Naive B cell (primary cell): ENCODE measurements at regions not wholly inside any gene's neighbourhood (a gene's known extent, or its start where the extent isn't known, plus 50 kb on each side); places are given as distances from the start of the nearest gene placed in this dataset.
"Not testable (repeated sequence)": the region's sequence is repeated elsewhere in the genome, so short reads cannot be mapped to it uniquely, and the experiment has no call there.

Experiments
- ATAC-seq, 2 donors: fragments of 150-1000 bp; cut with Tn5 transposase; 2 replicates each; pipeline ENCODE4 v1.10.0; 2021; ENCODE audit warnings: low read depth in 2 of 2, mild to moderate bottlenecking in 2 of 2, moderate library complexity in 2 of 2
- DNase-seq: peaks from one replicate; pipeline ENCODE4 v3.0.0; 2022
- H3K27ac Mint-ChIP-seq, 6 donors: one replicate each; pipeline ENCODE4 v1.8.0; 2020 to 2022; ENCODE audit warnings: mild to moderate bottlenecking in 6 of 6, mixed read lengths in 6 of 6, moderate library complexity in 5 of 6, inconsistent platforms in 2 of 6
- H3K27me3 Mint-ChIP-seq, 3 donors: one replicate each; pipeline ENCODE4 v1.8.0; 2021 to 2022; ENCODE audit warnings: mixed read lengths in 3 of 3, mild to moderate bottlenecking in 1 of 3
- H3K36me3 Mint-ChIP-seq, 2 donors: one replicate each; pipeline ENCODE4 v1.8.0; 2020 to 2022; ENCODE audit warnings: mixed read lengths in 2 of 2, inconsistent platforms in 1 of 2, mild to moderate bottlenecking in 1 of 2
- H3K4me1 Mint-ChIP-seq, 3 donors: one replicate each; pipeline ENCODE4 v1.8.0; 2020 to 2022; ENCODE audit warnings: mixed read lengths in 3 of 3, inconsistent platforms in 1 of 3, mild to moderate bottlenecking in 1 of 3, moderate library complexity in 1 of 3
- H3K4me3 Mint-ChIP-seq, 8 donors: one replicate each; pipeline ENCODE4 v1.8.0; 2020 to 2022; ENCODE audit warnings: mild to moderate bottlenecking in 8 of 8, mixed read lengths in 8 of 8, moderate library complexity in 8 of 8, inconsistent platforms in 2 of 8
- H3K9me3 Mint-ChIP-seq, 7 donors: one replicate each; pipeline ENCODE4 v1.8.0; 2020 to 2022; ENCODE audit warnings: mixed read lengths in 7 of 7, mild to moderate bottlenecking in 5 of 7, inconsistent platforms in 2 of 7, moderate library complexity in 1 of 7

DNA sequence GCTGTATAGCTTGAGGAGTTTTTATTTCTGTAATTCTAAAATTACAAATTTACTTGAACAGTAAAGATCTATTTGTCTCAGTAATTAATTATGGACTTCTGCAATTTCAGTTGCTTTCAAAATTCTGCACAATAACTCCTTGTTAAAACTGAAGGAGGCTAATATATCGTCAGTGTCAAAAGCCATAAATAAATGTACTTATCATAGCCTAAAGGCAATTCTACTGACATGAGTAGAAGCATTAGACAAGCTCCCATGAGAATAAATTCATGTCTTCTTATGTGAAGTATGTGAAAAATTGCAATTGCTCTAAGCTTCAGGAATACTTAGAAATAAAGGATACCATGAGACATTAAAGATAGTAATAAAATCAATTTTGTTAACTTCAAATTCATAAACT lies 381.2 kb upstream of the PCDH10 start:
- Mint-ChIP-seq H3K27ac (no peak overlapping the region), H3K36me3 (no peaks in the 10 kb centered on the region), H3K9me3 (peaks cover 0 to 5% (median 0%) of the 10 kb centered on the region in 7 donors), H3K4me1 (no peaks in the 10 kb centered on the region), H3K27me3 (no peaks in the 10 kb centered on the region), H3K4me3 (no peak overlapping the region)
- DNase-seq (no peak), ATAC-seq (no peak)

DNA sequence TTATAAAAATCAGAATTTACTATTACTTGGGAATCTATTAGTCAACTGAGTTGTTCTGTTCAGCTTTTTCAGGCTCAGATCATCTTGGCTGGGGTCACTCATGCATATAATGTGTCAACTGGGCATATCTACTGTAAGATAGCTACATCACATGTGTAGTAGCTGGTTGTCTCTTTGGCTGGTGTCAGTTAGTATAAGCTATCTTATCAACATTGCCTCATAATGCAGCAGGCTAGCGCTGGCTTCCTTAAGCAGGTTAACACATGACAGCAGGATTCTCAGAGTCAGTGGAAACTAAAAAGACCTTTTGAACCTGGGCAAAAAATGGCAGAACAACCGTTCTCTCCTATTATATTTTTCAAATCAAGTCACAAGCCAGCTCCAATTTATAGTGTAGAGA lies 378.3 kb upstream of the PCDH10 start:
- Mint-ChIP-seq H3K27ac (no peak overlapping the region), H3K36me3 (no peaks in the 10 kb centered on the region), H3K9me3 (peaks cover 0 to 4% (median 0%) of the 10 kb centered on the region in 7 donors)

DNA sequence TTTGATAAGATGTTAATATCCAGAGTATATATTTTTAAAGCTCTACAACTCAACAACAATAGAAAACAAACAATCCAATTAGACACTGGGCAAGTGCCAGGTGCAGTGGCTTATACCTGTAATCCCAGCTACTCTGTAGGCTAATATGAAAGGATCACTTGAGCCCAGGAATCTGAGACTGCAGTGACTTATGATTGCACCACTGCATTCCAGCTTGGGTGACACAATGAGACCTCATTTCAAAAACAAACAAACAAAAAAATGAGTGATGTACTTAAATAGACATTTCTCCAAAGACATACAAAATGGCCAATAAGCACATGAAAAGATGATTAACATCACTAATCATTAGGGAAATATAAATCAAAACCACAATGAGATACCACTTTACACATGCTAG lies 356.8 kb upstream of the PCDH10 start:
- H3K27me3 Mint-ChIP-seq = no peaks in the 10 kb centered on the region
- ATAC-seq (no peak), DNase-seq (no peak)
- peaks cover 0 to 4% (median 0%) of the 10 kb centered on the region in 7 donors for H3K9me3 Mint-ChIP-seq
- H3K4me3 Mint-ChIP-seq = no peak overlapping the region
- H3K27ac Mint-ChIP-seq = no peak overlapping the region
- no peaks in the 10 kb centered on the region for H3K36me3 Mint-ChIP-seq
- no peaks in the 10 kb centered on the region for H3K4me1 Mint-ChIP-seq

More for the DNA sequence above, 378.3 kb upstream of the PCDH10 start:
- no peak for DNase-seq
- Mint-ChIP-seq H3K4me3 (no peak overlapping the region), H3K4me1 (no peaks in the 10 kb centered on the region), H3K27me3 (no peaks in the 10 kb centered on the region)
- no peak for ATAC-seq

DNA sequence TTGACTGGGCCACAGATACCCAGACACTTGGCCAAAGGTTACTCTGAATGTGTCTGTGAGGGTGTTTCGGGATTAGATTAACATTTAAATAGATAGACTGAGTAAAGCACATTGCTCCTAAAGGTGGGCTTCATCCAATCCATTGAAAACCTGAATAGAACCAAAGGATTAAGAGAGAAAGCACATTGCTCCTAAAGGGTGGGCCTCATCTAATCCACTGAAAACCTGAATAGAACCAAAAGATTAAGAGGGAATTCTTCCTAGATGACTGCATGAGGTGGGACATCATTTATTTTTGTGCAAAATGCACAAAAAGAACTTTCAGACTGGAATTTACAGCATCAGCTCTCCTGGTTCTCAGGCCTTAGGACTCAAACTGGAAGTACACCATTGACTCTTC lies 351.2 kb upstream of the PCDH10 start:
- DNase-seq (no peak), ATAC-seq (no peak)
- Mint-ChIP-seq H3K4me1 (no peaks in the 10 kb centered on the region), H3K36me3 (no peaks in the 10 kb centered on the region), H3K27ac (no peak overlapping the region), H3K27me3 (no peaks in the 10 kb centered on the region), H3K4me3 (no peak overlapping the region), H3K9me3 (peaks cover 0 to 4% (median 0%) of the 10 kb centered on the region in 7 donors)

DNA sequence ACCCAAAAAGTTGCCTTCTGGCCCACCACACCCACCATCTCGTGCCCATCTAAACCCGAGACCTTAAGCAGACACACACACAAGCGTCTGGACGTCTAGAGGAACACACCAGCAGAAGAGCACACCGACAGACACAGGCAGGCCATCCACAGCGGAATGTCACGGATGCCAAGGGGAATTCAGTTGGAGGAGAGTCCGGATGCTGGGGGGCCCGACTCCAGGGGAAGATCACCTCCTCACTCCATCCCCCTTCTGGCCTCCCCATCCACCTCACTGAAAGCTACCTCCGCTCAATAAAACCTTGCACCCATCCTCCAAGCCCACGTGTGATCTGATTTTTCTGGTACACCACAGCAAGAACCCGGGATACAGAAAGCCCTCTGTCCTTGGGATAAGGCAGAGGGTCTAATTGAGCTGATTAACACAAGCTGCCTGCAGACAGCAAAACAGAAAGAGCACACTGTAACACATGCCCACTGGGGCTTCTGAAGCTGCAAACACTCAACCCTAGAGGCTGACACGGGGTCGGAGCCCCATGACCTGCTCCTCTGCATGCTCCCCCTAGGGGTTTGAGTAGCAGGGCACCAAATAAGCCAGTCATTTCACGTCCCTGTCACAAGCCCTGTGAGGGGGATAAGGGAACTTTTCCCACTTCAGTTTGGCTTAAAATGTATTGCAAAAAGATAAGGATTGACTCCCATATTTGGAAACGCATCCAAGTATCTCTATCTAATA lies 339.6 kb upstream of the PCDH10 start:
- Mint-ChIP-seq H3K27me3 (no peaks in the 10 kb centered on the region), H3K27ac (no peak overlapping the region), H3K4me3 (peak overlapping the region in 1 of 8 donors; percentile 42), H3K36me3 (no peaks in the 10 kb centered on the region), H3K4me1 (no peaks in the 10 kb centered on the region), H3K9me3 (peaks cover 0 to 4% (median 0%) of the 10 kb centered on the region in 7 donors)
- DNase-seq = no peak
- no peak for ATAC-seq

DNA sequence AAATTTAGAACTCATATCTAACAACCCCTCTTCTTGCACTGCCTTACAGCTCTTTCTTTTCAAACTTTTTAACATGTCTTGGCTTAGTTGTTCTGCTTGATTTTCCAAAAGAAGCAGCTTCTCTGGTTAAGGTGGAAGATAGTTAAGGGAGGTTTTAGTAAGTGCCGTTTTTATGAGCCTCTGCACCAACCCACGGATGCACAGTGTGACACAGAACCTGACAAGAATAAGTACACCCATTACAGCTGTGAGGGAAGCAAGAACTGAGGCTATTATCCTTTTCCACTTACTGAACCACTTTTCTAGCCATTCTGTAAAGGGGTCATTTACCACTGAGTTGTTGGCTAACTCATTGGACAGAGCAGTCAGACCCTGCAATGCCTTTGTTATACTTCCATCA lies 336.0 kb upstream of the PCDH10 start:
- DNase-seq, H3K9me3 Mint-ChIP-seq, H3K4me3 Mint-ChIP-seq, H3K27ac Mint-ChIP-seq, H3K36me3 Mint-ChIP-seq, H3K4me1 Mint-ChIP-seq, H3K27me3 Mint-ChIP-seq, ATAC-seq: not testable (repeated sequence)

DNA sequence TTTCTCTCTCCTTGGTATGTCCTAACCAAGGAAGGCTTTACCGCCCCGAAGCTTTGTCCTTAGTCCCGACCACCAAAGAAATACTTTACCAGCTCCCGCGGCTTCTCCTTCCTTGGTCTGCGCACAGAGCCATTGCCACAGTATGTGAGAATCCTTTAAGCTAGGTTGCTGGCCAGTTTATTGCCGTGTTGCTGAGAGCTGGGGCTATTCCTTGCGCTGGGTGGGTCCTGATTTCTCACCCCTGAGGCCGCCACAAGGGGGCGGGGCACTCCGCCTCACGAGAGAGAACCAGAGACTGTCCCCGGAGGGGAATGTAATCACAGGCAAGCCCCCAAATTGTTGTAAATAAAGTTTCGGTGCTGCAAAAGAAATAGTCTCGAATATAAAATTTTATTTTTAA lies 331.0 kb upstream of the PCDH10 start:
- peaks cover 0 to 9% (median 5%) of the 10 kb centered on the region in 7 donors for H3K9me3 Mint-ChIP-seq
- DNase-seq (no peak), ATAC-seq (no peak)
- H3K4me1 Mint-ChIP-seq = no peaks in the 10 kb centered on the region
- H3K4me3 Mint-ChIP-seq = no peak overlapping the region
- no peaks in the 10 kb centered on the region for H3K27me3 Mint-ChIP-seq
- no peak overlapping the region for H3K27ac Mint-ChIP-seq
- no peaks in the 10 kb centered on the region for H3K36me3 Mint-ChIP-seq

DNA sequence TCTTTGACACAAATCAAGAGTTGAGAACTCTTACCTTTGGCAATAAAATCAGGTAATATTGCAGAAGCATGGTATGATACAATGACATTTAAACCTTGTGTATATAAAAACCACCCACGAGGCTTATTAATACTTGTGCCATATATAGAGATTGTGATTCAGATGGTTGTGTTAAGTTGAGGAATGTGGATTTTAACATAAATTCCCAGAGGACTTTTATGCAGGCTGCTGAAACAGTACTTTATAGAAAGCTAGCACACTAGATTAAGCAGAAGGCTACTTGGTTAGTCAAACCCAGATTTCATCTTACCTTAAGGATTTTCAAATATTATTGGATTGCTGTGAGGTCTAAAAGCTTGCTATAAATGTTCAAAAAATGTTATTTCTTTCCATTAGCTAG lies 325.7 kb upstream of the PCDH10 start:
- Mint-ChIP-seq H3K4me1 (no peaks in the 10 kb centered on the region), H3K27me3 (no peaks in the 10 kb centered on the region), H3K27ac (no peak overlapping the region), H3K36me3 (no peaks in the 10 kb centered on the region), H3K4me3 (no peak overlapping the region), H3K9me3 (peaks cover 0 to 6% (median 4%) of the 10 kb centered on the region in 7 donors)
- DNase-seq (no peak), ATAC-seq (no peak)

DNA sequence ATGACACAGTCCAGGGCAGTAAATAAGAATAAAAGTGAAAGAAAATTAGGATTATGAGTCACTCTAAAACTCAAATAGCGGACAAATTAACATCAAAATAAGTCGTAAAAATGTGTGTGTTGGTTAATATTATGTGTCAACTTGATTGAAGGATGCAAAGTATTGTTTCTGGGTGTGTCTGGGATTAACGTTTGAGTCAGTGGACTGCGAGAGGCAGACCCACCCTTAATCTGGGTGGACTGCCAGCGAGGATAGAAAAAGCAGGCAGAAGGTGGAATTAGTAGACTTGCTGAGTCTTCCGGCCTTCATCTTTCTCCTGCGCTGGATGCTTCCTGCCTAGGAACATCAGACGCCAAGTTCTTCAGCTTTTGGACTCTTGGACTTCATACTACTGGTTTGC lies 324.3 kb upstream of the PCDH10 start:
- H3K27ac Mint-ChIP-seq = no peak overlapping the region
- H3K4me1 Mint-ChIP-seq = no peaks in the 10 kb centered on the region
- DNase-seq = no peak
- H3K9me3 Mint-ChIP-seq = peaks cover 0 to 6% (median 4%) of the 10 kb centered on the region in 7 donors
- no peaks in the 10 kb centered on the region for H3K27me3 Mint-ChIP-seq
- no peak overlapping the region for H3K4me3 Mint-ChIP-seq
- H3K36me3 Mint-ChIP-seq = no peaks in the 10 kb centered on the region
- ATAC-seq = no peak

DNA sequence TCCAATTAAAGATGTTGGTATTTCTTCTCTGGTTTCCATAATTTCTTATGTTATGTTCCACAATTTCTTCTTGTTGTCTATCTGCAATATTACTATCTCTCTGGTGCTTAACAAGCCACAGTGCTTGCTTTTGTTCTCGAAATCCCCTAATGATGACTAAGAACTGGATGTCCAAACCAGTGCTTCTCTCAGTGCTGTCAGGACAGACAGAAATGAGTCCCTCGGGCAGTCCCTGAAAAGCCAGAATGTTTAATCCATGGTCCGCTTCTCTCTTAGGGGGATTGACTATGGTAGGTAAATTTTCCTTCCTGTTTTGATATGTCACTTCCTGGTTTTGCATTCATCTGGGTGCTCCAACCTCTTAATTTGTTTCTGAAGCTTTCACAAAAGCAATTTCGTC lies 321.6 kb upstream of the PCDH10 start:
- Mint-ChIP-seq H3K27ac (no peak overlapping the region), H3K27me3 (no peaks in the 10 kb centered on the region), H3K36me3 (no peaks in the 10 kb centered on the region), H3K4me1 (no peaks in the 10 kb centered on the region), H3K9me3 (peaks cover 0 to 5% (median 0%) of the 10 kb centered on the region in 7 donors), H3K4me3 (no peak overlapping the region)
- ATAC-seq (no peak), DNase-seq (no peak)

DNA sequence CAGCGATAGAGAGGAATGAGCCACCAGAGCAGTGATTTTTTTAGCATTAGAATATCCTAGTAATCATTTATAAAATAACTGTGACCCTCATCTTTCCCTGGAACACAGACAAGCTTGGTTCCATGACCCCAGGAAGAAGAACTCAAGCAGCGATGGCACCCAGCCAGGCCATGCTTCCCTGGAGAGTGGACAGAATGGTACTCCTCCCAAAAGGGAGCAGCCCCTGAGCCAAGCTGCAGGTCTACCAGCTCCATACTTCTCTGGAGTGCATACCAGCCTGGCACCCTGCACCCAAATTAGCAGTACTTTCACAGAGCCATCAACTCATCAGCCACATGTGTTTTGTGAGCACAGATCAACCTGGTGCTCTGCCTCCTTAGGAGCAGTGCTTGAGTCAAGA lies 310.9 kb upstream of the PCDH10 start:
- ATAC-seq (no peak), DNase-seq (no peak)
- H3K27me3 Mint-ChIP-seq = no peaks in the 10 kb centered on the region
- H3K27ac Mint-ChIP-seq = no peak overlapping the region
- H3K9me3 Mint-ChIP-seq = peaks cover 0 to 36% (median 14%) of the 10 kb centered on the region in 7 donors
- no peak overlapping the region for H3K4me3 Mint-ChIP-seq
- H3K4me1 Mint-ChIP-seq = no peaks in the 10 kb centered on the region
- no peaks in the 10 kb centered on the region for H3K36me3 Mint-ChIP-seq

DNA sequence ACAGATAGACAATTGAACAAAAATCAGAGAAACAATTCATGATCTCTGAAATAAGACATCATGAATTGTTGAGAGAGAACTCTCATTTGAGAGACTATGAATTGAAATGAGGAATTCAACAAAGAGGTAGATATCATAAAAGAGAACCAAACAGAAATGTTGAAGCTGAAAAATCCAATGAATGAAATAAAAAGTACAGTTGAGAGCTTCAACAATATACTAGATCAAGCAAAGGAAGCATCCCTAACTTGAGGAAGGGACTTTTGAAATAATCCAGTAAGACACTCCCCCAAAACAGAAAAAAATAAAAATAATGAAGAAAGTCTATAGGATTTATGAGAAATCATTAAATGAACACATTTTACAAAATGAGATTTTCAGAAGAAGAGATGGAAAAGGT lies 310.0 kb upstream of the PCDH10 start:
- no peaks in the 10 kb centered on the region for H3K36me3 Mint-ChIP-seq
- H3K9me3 Mint-ChIP-seq = peaks cover 0 to 36% (median 14%) of the 10 kb centered on the region in 7 donors
- H3K27ac Mint-ChIP-seq = no peak overlapping the region
- no peak overlapping the region for H3K4me3 Mint-ChIP-seq
- H3K27me3 Mint-ChIP-seq = no peaks in the 10 kb centered on the region
- H3K4me1 Mint-ChIP-seq = no peaks in the 10 kb centered on the region
- DNase-seq (no peak), ATAC-seq (no peak)

DNA sequence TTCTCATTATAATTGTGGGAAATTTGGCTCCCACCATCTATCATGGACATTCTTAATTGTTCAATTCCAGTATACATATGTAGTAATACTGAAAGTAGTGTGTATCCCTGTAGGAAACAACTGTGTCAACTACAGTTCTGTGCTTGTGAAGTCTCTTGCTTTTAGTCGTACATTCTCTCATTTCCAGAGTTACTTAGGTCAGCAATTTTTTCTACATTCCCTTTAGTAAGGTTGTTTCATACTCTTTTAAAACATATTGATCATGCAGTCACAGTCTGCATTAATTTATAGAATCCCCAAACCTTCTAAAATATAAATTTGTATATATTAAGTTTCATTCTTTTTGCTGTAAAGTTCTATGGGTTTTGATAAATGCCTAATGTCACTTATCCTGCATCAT lies 289.2 kb upstream of the PCDH10 start:
- Mint-ChIP-seq H3K27ac (no peak overlapping the region), H3K4me1 (no peaks in the 10 kb centered on the region), H3K36me3 (no peaks in the 10 kb centered on the region), H3K4me3 (no peak overlapping the region), H3K27me3 (no peaks in the 10 kb centered on the region), H3K9me3 (peaks cover 0 to 6% (median 2%) of the 10 kb centered on the region in 7 donors)
- DNase-seq = no peak
- no peak for ATAC-seq

DNA sequence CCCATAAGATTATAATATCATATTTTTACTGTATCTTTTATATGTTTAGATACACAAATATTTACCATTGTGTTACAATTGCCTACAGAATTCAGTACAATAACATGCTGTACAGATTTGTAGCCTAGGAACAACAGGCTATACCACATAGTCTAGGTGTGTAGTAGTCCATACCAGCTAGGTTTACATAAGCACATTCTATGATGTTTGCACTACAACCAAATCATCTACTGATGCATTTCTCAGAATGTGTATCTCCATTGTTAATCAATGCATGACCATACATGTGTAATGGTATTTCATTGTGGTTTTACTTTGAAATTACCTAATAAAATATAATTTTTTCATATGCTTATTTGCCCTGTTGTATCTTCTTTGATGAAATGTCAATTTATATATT lies 288.1 kb upstream of the PCDH10 start:
- H3K9me3 Mint-ChIP-seq = peaks cover 0 to 6% (median 2%) of the 10 kb centered on the region in 7 donors
- H3K27ac Mint-ChIP-seq = no peak overlapping the region
- ATAC-seq (no peak), DNase-seq (no peak)
- H3K27me3 Mint-ChIP-seq = no peaks in the 10 kb centered on the region
- H3K4me3 Mint-ChIP-seq = no peak overlapping the region
- no peaks in the 10 kb centered on the region for H3K4me1 Mint-ChIP-seq
- no peaks in the 10 kb centered on the region for H3K36me3 Mint-ChIP-seq

DNA sequence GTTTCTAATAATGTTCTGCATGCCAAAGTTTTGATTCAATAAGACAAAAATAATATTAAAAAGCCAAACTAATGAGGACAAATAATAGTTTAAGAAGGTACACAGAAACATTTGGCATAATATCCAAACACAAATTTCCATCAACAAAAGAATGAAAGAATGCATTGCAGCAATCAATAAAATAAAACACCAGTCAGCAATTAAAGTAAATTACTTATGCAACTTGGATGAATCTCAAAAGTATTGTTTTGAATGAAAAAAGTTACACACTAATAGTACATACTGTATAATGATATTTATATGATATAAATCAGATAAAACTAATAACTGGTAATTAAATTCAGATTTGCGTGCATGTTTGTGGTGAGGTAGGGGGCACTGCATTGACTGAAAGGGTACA lies 285.5 kb upstream of the PCDH10 start:
- Mint-ChIP-seq H3K27ac (no peak overlapping the region), H3K4me1 (no peaks in the 10 kb centered on the region), H3K36me3 (no peaks in the 10 kb centered on the region), H3K4me3 (no peak overlapping the region), H3K27me3 (no peaks in the 10 kb centered on the region), H3K9me3 (peaks cover 0 to 2% (median 0%) of the 10 kb centered on the region in 7 donors)
- ATAC-seq = no peak
- no peak for DNase-seq
